Tibial nerve (tissue), 4 donors: ENCODE measurements at regions not wholly inside any gene's neighbourhood (a gene's known extent, or its start where the extent isn't known, plus 50 kb on each side); places are given as distances from the start of the nearest gene placed in this dataset.

ENCODE experiments used
- DNase-seq, 2 donors: peaks; one replicate each; pipeline ENCODE4 v3.0.0-alpha.2; 2019; ENCODE audit warnings: low spot score in 2 of 2
- H3K27ac ChIP-seq, 4 donors: fragments of 200-600 bp; sonication (generic) in 3 of 4; one replicate each; pipeline ENCODE4 v1.5.1; 2017 to 2019; ENCODE audit warnings: mild to moderate bottlenecking in 1 of 4
- H3K27me3 ChIP-seq, 2 donors: fragments of 200-600 bp; sonication (generic) in 1 of 2; one replicate each; pipeline versions ENCODE4 v1.5.1 to v1.6.0; 2017 to 2019
- H3K36me3 ChIP-seq, 3 donors: fragments of 200-600 bp; sonication (generic); one replicate each; pipeline ENCODE4 v1.5.1; 2018 to 2019
- H3K4me1 ChIP-seq, 4 donors: fragments of 200-600 bp; sonication (generic) in 3 of 4; one replicate each; pipeline ENCODE4 v1.5.1; 2017 to 2019
- H3K4me3 ChIP-seq, 4 donors: fragments of 200-600 bp; sonication (generic) in 3 of 4; one replicate each; pipeline ENCODE4 v1.5.1; 2017 to 2019; ENCODE audit warnings: mild to moderate bottlenecking in 1 of 4, moderate library complexity in 1 of 4
- H3K9me3 ChIP-seq, 4 donors: fragments of 200-600 bp; sonication (generic) in 3 of 4; one replicate each; pipeline ENCODE4 v1.5.1; 2017 to 2019
- CTCF ChIP-seq, 5 experiments: fragments of 200-600 bp in 3 of 5; fragments of 450-650 bp in 2 of 5; sonication (generic) in 3 of 5; IDR thresholded peaks; one replicate each; pipeline ENCODE4 v1.5.1; 2016 to 2019; ENCODE audit warnings: antibody characterized with exemption in 5 of 5, mild to moderate bottlenecking in 3 of 5, moderate library complexity in 2 of 5
- EP300 ChIP-seq, 2 donors: sonication (generic); formaldehyde crosslinking; IDR thresholded peaks; one replicate each; pipeline ENCODE4 v1.6.1; 2017; ENCODE audit warnings: antibody characterized with exemption in 2 of 2, mild to moderate bottlenecking in 1 of 2
- POLR2A ChIP-seq, 2 donors: fragments of 450-650 bp; IDR thresholded peaks; one replicate each; pipeline ENCODE4 v1.6.1; 2017; ENCODE audit warnings: antibody characterized with exemption in 2 of 2, mild to moderate bottlenecking in 2 of 2, moderate library complexity in 2 of 2
- WGBS, 2 donors: methylation state at CpG; one replicate each; pipeline ENCODE4 v1.1.5; 2018; 5-methylcytosine and 5-hydroxymethylcytosine counted together

- Histone ChIP-seq H3K27ac (no peak overlapping the region), H3K27me3 (no peaks in the 10 kb centered on the region), H3K9me3 (no peaks in the 10 kb centered on the region), H3K36me3 (no peaks in the 10 kb centered on the region), H3K4me3 (no peak overlapping the region), H3K4me1 (no peaks in the 10 kb centered on the region)
- DNase-seq: no peak
- TF ChIP-seq CTCF (IDR thresholded peaks at IDR 0.05) (no peak), EP300 (IDR thresholded peaks at IDR 0.05) (no peak), POLR2A (IDR thresholded peaks at IDR 0.05) (no peak)
- 56 to 58% methylated on average over 13 of the region's 13 CpGs for WGBS, 2 donors
Measured at GRCh38 chr12:128091101-128091720, 175.8 kb upstream of the TMEM132C start.

GRCh38 chr12:128091951-128092382 lies 175.0 kb upstream of the TMEM132C start:
- no peaks in the 10 kb centered on the region for H3K4me1 ChIP-seq
- no peaks in the 10 kb centered on the region for H3K9me3 ChIP-seq
- H3K36me3 ChIP-seq: no peaks in the 10 kb centered on the region
- H3K27me3 ChIP-seq: no peaks in the 10 kb centered on the region
- H3K27ac ChIP-seq: no peak overlapping the region
- DNase-seq: no peak
- no peak for TF ChIP-seq CTCF (IDR thresholded peaks at IDR 0.05)
- no peak for TF ChIP-seq POLR2A (IDR thresholded peaks at IDR 0.05)
- TF ChIP-seq EP300 (IDR thresholded peaks at IDR 0.05): no peak
- H3K4me3 ChIP-seq: no peak overlapping the region
- WGBS, 2 donors: 76 to 82% methylated on average over 9 of the region's 9 CpGs

GRCh38 chr12:128098730-128099129 lies 168.2 kb upstream of the TMEM132C start:
- H3K27ac ChIP-seq: no peak overlapping the region
- H3K27me3 ChIP-seq: no peaks in the 10 kb centered on the region
- 55 to 63% methylated on average over 7 of the region's 7 CpGs for WGBS, 2 donors

GRCh38 chr12:128103152-128103551 lies 163.8 kb upstream of the TMEM132C start:
- H3K27me3 ChIP-seq: no peaks in the 10 kb centered on the region
- H3K4me1 ChIP-seq: no peaks in the 10 kb centered on the region
- TF ChIP-seq EP300 (IDR thresholded peaks at IDR 0.05) (no peak), CTCF (IDR thresholded peaks at IDR 0.05) (no peak), POLR2A (IDR thresholded peaks at IDR 0.05) (no peak)
- H3K9me3 ChIP-seq: peaks cover 0 to 9% (median 0%) of the 10 kb centered on the region in 4 donors
- 80 to 88% methylated on average over 6 of the region's 6 CpGs for WGBS, 2 donors
- DNase-seq: no peak
- H3K36me3 ChIP-seq: no peaks in the 10 kb centered on the region
- H3K27ac ChIP-seq: no peak overlapping the region
- H3K4me3 ChIP-seq: no peak overlapping the region

More at GRCh38 chr12:128098730-128099129, 168.2 kb upstream of the TMEM132C start:
- H3K9me3 ChIP-seq: peaks cover 0 to 9% (median 0%) of the 10 kb centered on the region in 4 donors
- TF ChIP-seq POLR2A (IDR thresholded peaks at IDR 0.05) (no peak), CTCF (IDR thresholded peaks at IDR 0.05) (no peak), EP300 (IDR thresholded peaks at IDR 0.05) (no peak)
- no peak overlapping the region for H3K4me3 ChIP-seq
- H3K4me1 ChIP-seq: no peaks in the 10 kb centered on the region
- no peaks in the 10 kb centered on the region for H3K36me3 ChIP-seq
- no peak for DNase-seq

GRCh38 chr12:128109236-128109635 lies 157.7 kb upstream of the TMEM132C start:
- Histone ChIP-seq H3K36me3 (no peaks in the 10 kb centered on the region), H3K4me1 (no peaks in the 10 kb centered on the region), H3K4me3 (no peak overlapping the region), H3K27ac (no peak overlapping the region), H3K27me3 (no peaks in the 10 kb centered on the region), H3K9me3 (peaks cover 0 to 5% (median 0%) of the 10 kb centered on the region in 4 donors)
- TF ChIP-seq CTCF (IDR thresholded peaks at IDR 0.05) (no peak), EP300 (IDR thresholded peaks at IDR 0.05) (no peak), POLR2A (IDR thresholded peaks at IDR 0.05) (no peak)
- WGBS, 2 donors: 84 to 86% methylated on average over 10 of the region's 10 CpGs
- DNase-seq: no peak
